HFF-Myc (cell line): ENCODE measurements at regions not wholly inside any gene's neighbourhood (a gene's known extent, or its start where the extent isn't known, plus 50 kb on each side); places are given as distances from the start of the nearest gene placed in this dataset.

Experiments used
- DNase-seq: peaks from one replicate; pipeline ENCODE4 v3.0.0-alpha.2; 2011; ENCODE audit warnings: low read depth; ENCODE audit errors: extremely low read depth
- H3K4me3 ChIP-seq: replicated peaks from 2 replicates; pipeline ENCODE4 v1.5.1; 2011; ENCODE audit warnings: low read depth, mild to moderate bottlenecking, control low read depth, low read length
- CTCF ChIP-seq: IDR thresholded peaks from 2 replicates; pipeline ENCODE4 v1.5.1; 2012; ENCODE audit warnings: mild to moderate bottlenecking, low read depth, low read length, control low read depth; ENCODE audit errors: missing control alignments

GRCh38 chr16:87077750-87078127 lies 239.5 kb downstream of the C16orf95 start:
- H3K4me3 ChIP-seq = no peak overlapping the region
- no peak for TF ChIP-seq CTCF
- no peak for DNase-seq

- no peak overlapping the region for H3K4me3 ChIP-seq
- TF ChIP-seq CTCF = no peak
- DNase-seq = no peak
Observed at GRCh38 chr16:87080571-87081167, 236.5 kb downstream of the C16orf95 start.

GRCh38 chr16:87085441-87085840 lies 231.8 kb downstream of the C16orf95 start:
- no peak overlapping the region for H3K4me3 ChIP-seq
- no peak for TF ChIP-seq CTCF
- no peak for DNase-seq

GRCh38 chr16:87086156-87086555 lies 231.0 kb downstream of the C16orf95 start:
- TF ChIP-seq CTCF = no peak

GRCh38 chr16:87086575-87086974 lies 230.6 kb downstream of the C16orf95 start:
- peak; percentile 26 for DNase-seq
- TF ChIP-seq CTCF = no peak
- no peak overlapping the region for H3K4me3 ChIP-seq

More at GRCh38 chr16:87086156-87086555, 231.0 kb downstream of the C16orf95 start:
- peak; percentile 32 for DNase-seq
- H3K4me3 ChIP-seq = no peak overlapping the region

GRCh38 chr16:87092958-87093357 lies 224.2 kb downstream of the C16orf95 start:
- DNase-seq = no peak
- no peak for TF ChIP-seq CTCF

GRCh38 chr16:87093804-87094555 lies 223.2 kb downstream of the C16orf95 start:
- H3K4me3 ChIP-seq = no peak overlapping the region
- no peak for TF ChIP-seq CTCF

More at GRCh38 chr16:87092958-87093357, 224.2 kb downstream of the C16orf95 start:
- no peak overlapping the region for H3K4me3 ChIP-seq

More at GRCh38 chr16:87093804-87094555, 223.2 kb downstream of the C16orf95 start:
- DNase-seq = no peak
